GM19452 (cell line): ENCODE measurements at regions not wholly inside any gene's neighbourhood (a gene's known extent, or its start where the extent isn't known, plus 50 kb on each side); places are given as distances from the start of the nearest gene placed in this dataset.

ENCODE experiments used
- ATAC-seq: cut with Tn5 transposase; IDR thresholded peaks from one replicate; pipeline ENCODE4 v1.9.1; 2021; ENCODE audit not compliant: unreplicated experiment

DNA sequence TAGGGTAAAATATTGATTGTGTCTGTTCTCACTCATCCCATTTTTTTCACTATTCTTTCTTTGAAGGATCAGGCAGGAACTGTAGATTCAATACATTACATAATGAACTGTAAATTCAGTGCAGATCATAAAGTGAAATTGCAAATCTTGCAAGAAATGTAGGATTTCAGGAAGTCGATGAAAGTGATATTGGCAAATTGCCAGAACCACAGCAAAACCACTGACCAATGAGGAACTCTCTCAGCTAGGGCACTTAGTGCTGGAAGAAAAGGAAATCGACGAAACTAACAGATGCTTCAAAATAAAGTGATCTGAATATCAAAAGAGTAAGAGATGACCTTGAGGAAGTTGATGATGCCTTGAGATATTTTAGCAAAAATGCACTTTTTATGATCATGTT lies 157.6 kb downstream of the AACS start:
- no peak for ATAC-seq

DNA sequence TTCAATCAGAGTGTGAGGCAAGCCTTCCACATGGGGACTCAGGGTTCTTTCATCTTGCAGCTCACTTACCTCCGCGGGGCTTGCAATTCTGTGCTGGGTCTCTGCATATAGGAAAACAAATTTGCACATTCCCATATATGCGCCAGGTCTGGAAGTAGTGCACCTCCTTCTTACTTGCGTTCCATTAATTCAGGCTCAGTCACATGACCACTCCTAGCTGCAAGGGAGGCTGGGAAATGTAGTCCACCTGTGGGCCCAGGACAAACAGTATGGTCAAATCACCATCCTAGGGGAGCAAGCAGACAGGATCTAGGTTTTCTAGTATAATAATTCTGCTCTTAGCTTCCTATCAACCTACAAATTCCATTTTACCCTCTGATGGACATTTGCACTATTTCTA lies 160.4 kb downstream of the AACS start:
- ATAC-seq = no peak

- ATAC-seq = no peak
Observed at GRCh38 chr12:125228519-125229260, 163.5 kb downstream of the AACS start.

DNA sequence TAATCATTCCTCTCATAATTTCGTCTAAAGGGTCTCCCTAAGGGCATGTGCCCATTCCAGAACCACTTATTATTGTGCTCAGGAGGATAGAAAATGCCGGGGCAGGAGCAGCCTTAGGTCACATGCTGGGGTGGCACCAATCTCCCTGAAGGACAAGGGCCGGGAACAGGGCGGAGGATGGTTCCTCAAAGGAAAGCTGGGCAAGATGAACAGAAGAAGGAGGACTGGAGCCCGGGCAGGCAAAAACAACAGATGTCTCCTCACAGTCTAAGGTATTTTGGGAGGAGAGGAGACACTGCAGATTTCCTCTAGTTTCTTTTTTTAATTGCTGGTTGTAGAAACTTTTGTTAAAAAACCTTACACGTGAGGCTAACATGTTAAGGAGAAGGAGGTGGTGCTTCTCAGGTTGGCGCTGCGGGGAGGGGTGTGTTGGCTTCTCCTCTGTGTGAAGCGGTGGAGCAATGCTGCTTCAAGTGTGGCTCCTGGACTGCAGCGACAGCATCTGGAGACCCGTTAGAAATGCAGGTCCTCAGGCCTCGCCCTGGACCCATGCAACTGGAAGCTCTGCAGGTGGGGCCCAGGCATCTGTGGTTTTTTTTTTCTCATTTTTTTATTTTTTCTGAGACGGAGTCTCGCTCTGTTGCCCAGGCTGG lies 164.8 kb downstream of the AACS start:
- ATAC-seq = no peak

- ATAC-seq = no peak
Observed at GRCh38 chr12:125233319-125233718, 168.1 kb downstream of the AACS start.

DNA sequence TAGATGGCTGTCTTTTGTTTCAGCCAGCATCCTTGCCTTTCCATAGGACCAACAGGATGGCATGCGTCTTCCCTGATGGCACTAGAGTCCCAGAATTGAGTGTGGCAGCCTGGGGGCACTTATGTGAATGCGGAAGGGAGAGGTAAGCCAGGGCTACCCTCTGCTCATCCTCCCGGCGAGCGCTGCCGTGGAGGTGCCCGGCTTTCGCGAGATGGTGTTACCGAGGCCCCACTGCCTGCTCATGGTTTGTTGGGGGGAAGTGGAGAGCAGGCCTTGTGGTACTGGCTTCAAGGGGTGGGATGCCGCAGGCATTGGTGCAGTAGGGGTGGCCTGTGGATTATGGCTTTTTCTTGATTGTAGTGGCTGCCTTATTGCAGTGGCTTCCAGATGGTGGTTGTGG lies 174.3 kb downstream of the AACS start:
- no peak for ATAC-seq

GRCh38 chr12:125240717-125241116 lies 175.5 kb downstream of the AACS start:
- ATAC-seq = no peak

GRCh38 chr12:125243811-125244210 lies 178.6 kb downstream of the AACS start:
- ATAC-seq = no peak

DNA sequence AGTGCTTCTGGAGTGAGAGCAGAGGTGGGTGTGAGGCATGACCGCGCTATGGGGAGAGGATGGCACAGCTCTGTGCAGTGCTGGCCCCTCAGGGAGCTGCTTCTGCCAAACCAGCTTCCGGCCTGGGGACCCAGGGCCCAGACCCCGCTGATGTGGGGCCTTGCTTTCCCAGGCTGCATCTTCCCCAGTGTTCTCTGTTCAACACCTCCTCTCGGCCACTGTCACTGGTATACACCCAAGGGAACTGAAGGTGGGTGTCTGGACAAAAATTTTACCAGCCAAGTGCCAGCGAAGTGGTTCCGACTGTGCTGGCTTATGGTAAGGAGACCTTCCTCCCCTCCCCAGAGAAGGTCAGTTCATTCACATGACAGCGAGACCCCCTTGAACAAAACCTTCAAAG lies 179.1 kb downstream of the AACS start:
- no peak for ATAC-seq

DNA sequence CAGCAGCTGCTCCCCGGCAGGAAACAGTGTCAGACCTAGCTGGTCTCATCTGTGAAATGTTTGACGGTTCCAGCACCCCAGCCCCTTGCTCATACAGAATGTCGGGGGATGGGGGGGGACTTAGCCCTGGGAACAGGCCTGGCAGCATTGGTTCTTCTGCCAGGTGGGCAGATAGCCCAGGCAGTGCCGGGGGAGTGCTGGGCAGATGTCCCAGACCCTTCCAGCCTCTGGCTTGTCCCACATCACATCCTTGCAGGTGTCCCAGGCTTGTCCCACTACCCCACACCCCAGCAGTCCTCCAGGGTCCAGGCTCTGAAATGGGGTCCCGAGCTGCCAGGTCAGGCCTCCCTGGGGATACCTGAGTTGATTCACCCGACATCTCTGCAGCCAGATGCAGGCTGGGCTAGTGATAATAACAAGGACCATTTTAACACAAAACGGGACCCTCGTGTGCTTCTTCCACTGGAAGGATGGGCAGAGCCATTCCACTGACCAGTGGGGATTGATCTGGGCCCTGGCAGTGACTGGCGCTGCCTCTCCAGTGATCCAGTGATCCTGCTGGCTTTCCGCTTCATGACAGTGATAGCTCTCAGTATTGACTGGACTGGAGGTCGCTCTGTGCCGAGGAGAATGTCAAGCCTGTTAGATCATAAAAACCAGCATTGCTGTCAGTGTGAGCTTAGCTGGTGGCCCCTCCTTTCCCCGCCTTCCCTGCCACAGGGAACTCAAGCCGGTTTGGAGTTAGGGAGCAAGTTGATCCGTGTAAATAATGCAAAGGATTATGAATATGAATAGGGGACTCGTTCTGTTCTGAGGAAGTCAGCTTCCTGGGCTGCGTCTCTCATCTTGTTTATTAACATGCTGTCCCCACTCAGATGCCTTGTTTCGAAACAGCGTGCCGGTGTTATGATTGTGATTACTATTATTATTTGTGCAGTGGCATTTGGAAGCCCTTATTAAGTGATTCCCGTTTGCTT lies 180.6 kb downstream of the AACS start:
- ATAC-seq = no peak

DNA sequence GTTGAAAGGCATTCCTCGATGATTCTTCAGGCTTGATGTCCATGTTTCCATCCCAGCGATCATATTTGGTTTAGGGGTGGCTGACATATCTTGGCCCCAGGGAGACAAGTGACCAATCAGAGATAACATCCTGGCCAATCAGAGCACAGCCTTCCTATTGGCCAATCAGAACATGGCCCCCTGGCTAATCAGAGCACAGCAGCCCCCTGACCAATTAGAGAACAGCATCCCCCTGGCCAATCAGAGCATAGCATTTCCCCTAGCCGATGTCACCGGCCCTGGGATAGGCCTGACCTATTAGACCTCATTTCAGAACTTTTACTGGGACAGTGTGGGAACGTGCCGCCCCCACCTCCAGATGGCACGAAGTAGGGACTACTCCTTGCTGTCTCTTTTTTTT lies 182.2 kb downstream of the AACS start:
- no peak for ATAC-seq

GRCh38 chr12:125249066-125249824 lies 184.0 kb downstream of the AACS start:
- ATAC-seq = no peak

- no peak for ATAC-seq
Observed at GRCh38 chr12:125249932-125250331, 184.7 kb downstream of the AACS start.

DNA sequence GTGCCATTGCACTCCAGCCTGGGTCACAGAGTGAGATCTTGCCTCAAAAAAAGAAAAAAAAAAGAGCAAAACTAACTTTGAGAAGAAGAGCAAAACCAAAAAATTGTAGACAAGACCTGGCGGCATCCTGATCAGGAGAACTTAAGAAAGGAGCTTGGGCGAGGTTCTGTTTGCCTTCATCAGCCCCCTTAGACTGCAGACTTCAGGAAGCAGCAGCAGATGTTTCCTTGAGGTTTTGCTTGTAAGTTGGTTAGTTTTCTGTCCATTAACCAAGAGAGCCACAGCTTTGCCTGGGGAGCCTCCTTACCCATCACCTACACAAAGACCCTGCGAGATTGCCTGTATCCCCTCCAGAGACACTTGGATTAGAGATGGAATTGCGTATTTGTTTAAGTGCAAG lies 189.0 kb downstream of the AACS start:
- no peak for ATAC-seq

- no peak for ATAC-seq
Observed at GRCh38 chr12:125254856-125255255, 189.6 kb downstream of the AACS start.

GRCh38 chr12:125255935-125256633 lies 190.8 kb downstream of the AACS start:
- no peak for ATAC-seq

DNA sequence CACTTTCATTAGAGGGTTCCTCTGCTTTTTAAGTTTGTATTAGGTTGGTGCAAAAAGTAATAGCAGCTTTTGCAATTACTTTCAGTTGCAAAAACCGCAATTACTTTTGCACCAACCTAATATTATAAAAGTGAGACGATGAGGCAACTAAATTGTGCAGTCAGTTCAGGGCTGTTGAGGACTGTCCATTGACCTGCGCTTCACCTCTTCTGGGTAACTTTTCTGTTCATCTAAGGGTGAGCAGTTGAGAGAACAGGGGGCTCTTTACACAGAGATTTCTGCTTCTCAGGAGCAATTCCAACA lies 191.3 kb downstream of the AACS start:
- no peak for ATAC-seq

DNA sequence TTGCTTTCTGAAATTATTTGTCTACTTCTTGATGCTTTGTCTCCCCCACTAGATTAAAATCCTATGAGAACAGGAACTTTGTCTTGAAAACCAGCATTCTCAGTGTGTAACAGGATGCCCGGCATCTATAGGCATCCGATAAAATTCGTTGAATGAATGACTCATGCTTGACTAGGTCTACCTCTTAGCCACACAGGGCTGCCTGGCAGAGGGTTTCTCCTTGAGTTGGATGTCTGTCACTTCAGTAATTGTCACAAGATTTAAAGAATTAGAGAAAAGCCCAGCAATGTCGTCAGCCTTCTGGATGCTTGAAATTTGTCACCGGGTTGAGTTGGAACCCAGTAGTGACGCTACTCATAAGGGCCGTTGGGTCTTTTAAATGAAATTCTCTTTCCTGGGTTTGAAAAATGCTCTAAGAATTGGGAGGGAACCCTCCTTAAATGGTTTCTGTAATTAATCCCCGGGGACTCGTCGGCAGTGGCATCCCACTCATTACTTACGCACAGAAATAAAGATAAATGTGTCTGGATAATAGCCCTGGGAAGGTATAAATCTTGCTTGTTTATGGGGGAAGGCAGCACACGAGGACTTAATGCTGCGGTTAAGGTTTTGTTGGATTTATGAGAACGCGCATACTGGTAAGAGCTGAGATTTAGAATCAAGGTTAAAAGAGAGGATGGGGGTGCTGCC lies 194.1 kb downstream of the AACS start:
- ATAC-seq = no peak

DNA sequence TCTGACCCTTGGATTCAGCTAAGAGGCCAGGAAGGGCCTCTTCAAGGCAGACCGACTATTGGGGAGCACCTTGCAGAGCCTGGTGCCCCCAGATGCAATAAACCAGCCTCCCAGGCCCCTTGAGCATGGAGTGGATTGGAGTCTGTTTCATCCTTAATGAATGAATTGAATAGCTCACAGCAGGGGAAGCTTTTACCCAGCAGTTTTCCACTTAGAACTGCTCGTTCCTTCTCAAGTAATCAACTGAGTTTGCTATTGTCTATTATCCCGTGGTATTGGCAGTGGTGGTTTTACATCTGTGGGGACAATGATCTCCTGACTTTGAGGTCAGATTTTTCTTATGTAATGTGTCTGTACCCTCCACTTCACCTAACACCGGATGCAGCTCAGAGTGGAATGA lies 197.6 kb downstream of the AACS start:
- ATAC-seq = no peak

DNA sequence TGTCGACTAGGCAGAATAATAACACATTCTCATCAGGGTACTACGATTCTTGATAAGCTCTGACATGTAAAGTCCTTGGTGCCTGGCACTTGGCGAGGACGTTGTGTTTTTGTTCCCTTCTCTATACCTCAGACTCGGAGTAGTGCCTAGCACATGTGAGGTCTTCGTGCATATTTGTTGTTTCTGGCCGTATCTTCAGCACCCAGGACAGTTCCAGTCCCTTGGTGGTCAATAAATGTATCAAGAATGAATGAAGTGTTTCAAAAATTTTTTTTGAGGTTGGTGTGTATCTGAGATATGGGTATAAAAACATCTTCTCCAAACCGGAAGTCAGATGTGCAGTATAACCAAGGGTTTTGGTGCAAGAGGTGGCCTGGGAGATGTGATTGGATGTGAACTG lies 198.2 kb downstream of the AACS start:
- ATAC-seq = no peak
